NK-92 (cell line): ENCODE measurements at regions not wholly inside any gene's neighbourhood (a gene's known extent, or its start where the extent isn't known, plus 50 kb on each side); places are given as distances from the start of the nearest gene placed in this dataset.
"Not testable (repeated sequence)": the region's sequence is repeated elsewhere in the genome, so short reads cannot be mapped to it uniquely, and the experiment has no call there.

Source experiments
- DNase-seq: peaks from one replicate; lab custom pipeline; 2025; ENCODE audit not compliant: unreplicated experiment; lab: John Stamatoyannopoulos, UW

GRCh38 chr3:110301781-110302180, 769.8 kb upstream of the NECTIN3 start:
- no peak for DNase-seq

GRCh38 chr3:110307065-110307809, 764.4 kb upstream of the NECTIN3 start:
- no peak for DNase-seq

- no peak for DNase-seq
Observed at GRCh38 chr3:110311541-110311940, 760.1 kb upstream of the NECTIN3 start.

- no peak for DNase-seq
Observed at GRCh38 chr3:110314512-110315114, 757.0 kb upstream of the NECTIN3 start.

GRCh38 chr3:110318108-110318507, 753.5 kb upstream of the NECTIN3 start:
- DNase-seq: no peak

GRCh38 chr3:110323349-110323748, 748.3 kb upstream of the NECTIN3 start:
- DNase-seq: no peak

- no peak for DNase-seq
Observed at GRCh38 chr3:110324171-110324705, 747.4 kb upstream of the NECTIN3 start.

- no peak for DNase-seq
Observed at GRCh38 chr3:110327870-110328269, 743.7 kb upstream of the NECTIN3 start.

GRCh38 chr3:110331562-110331961, 740.1 kb upstream of the NECTIN3 start:
- not testable (repeated sequence) for DNase-seq

GRCh38 chr3:110332629-110333028, 739.0 kb upstream of the NECTIN3 start:
- no peak for DNase-seq

GRCh38 chr3:110341047-110341446, 730.6 kb upstream of the NECTIN3 start:
- DNase-seq: no peak

- no peak for DNase-seq
Observed at GRCh38 chr3:110343376-110343775, 728.2 kb upstream of the NECTIN3 start.

- DNase-seq: no peak
Observed at GRCh38 chr3:110343945-110344344, 727.7 kb upstream of the NECTIN3 start.

- DNase-seq: no peak
Observed at GRCh38 chr3:110344487-110344886, 727.1 kb upstream of the NECTIN3 start.

- no peak for DNase-seq
Observed at GRCh38 chr3:110344897-110345767, 726.5 kb upstream of the NECTIN3 start.

- DNase-seq: no peak
Observed at GRCh38 chr3:110349295-110349694, 722.3 kb upstream of the NECTIN3 start.

GRCh38 chr3:110352841-110353604, 718.6 kb upstream of the NECTIN3 start:
- DNase-seq: no peak

GRCh38 chr3:110362751-110363150, 708.9 kb upstream of the NECTIN3 start:
- no peak for DNase-seq

GRCh38 chr3:110367289-110367688, 704.3 kb upstream of the NECTIN3 start:
- not testable (repeated sequence) for DNase-seq

GRCh38 chr3:110375751-110376518, 695.7 kb upstream of the NECTIN3 start:
- no peak for DNase-seq
